DOHH2 (cell line): ENCODE measurements at regions not wholly inside any gene's neighbourhood (a gene's known extent, or its start where the extent isn't known, plus 50 kb on each side); places are given as distances from the start of the nearest gene placed in this dataset.

ENCODE experiments used
- H3F3A ChIP-seq: fragments of 200-600 bp; sonication (generic), shearing (Covaris generic); 2 replicates; pipeline ENCODE4 v1.6.0; 2016; ENCODE audit warnings: antibody characterized with exemption, mild to moderate bottlenecking; ENCODE audit not compliant: control insufficient read depth, insufficient read depth
- H3K27ac ChIP-seq: fragments of 200-600 bp; sonication (generic); 2 replicates; pipeline ENCODE4 v1.5.1; 2014; ENCODE audit warnings: low read depth, mild to moderate bottlenecking, low read length, moderate library complexity
- H3K27me3 ChIP-seq: fragments of 200-600 bp; sonication (generic); 2 replicates; pipeline ENCODE4 v1.6.1; 2014; ENCODE audit warnings: mild to moderate bottlenecking, low read length, mixed read lengths; ENCODE audit not compliant: control insufficient read depth
- H3K36me3 ChIP-seq: fragments of 200-600 bp; sonication (generic); 2 replicates; pipeline ENCODE4 v1.6.1; 2014; ENCODE audit warnings: mild to moderate bottlenecking, low read length, moderate library complexity, mixed read lengths; ENCODE audit not compliant: control insufficient read depth
- H3K4me1 ChIP-seq: fragments of 200-600 bp; sonication (generic); 2 replicates; pipeline ENCODE4 v1.6.1; 2014; ENCODE audit warnings: mild to moderate bottlenecking, low read length, mixed read lengths; ENCODE audit not compliant: control insufficient read depth
- H3K4me2 ChIP-seq: fragments of 200-600 bp; sonication (generic); 2 replicates; pipeline ENCODE4 v1.6.0; 2014; ENCODE audit warnings: mild to moderate bottlenecking, low read length, moderate library complexity
- H3K4me3 ChIP-seq: fragments of 200-600 bp; sonication (generic); 2 replicates; pipeline ENCODE4 v1.5.1; 2014; ENCODE audit warnings: mild to moderate bottlenecking, low read length, mixed read lengths
- H3K79me2 ChIP-seq: fragments of 200-600 bp; sonication (generic); 2 replicates; pipeline ENCODE4 v1.6.1; 2014; ENCODE audit warnings: mild to moderate bottlenecking, low read length, mixed read lengths; ENCODE audit not compliant: control insufficient read depth
- H3K9me2 ChIP-seq: fragments of 200-600 bp; sonication (generic); replicated peaks from 2 replicates; pipeline ENCODE4 v1.6.1; 2014; ENCODE audit warnings: mild to moderate bottlenecking, low read length, mixed read lengths; ENCODE audit not compliant: control insufficient read depth
- H3K9me3 ChIP-seq: fragments of 200-600 bp; sonication (generic); 2 replicates; pipeline ENCODE4 v1.6.1; 2014; ENCODE audit warnings: antibody characterized with exemption, low read length, mixed read lengths; ENCODE audit not compliant: control insufficient read depth, insufficient read depth
- H4K20me1 ChIP-seq: fragments of 200-600 bp; sonication (generic); 2 replicates; pipeline ENCODE4 v1.6.0; 2014; ENCODE audit warnings: low read depth, mild to moderate bottlenecking, antibody characterized with exemption, low read length, moderate library complexity; ENCODE audit not compliant: control insufficient read depth, insufficient read depth
- CTCF ChIP-seq: fragments of 200-600 bp; sonication (generic); IDR thresholded peaks from one replicate; pipeline ENCODE4 v1.5.1; 2014; ENCODE audit warnings: antibody characterized with exemption, mild to moderate bottlenecking, low read depth, low read length; ENCODE audit not compliant: poor library complexity, severe bottlenecking
- EZH2phosphoT487 ChIP-seq: fragments of 200-600 bp; sonication (generic); IDR thresholded peaks from 2 replicates; pipeline ENCODE4 v1.6.1; 2017; ENCODE audit warnings: borderline replicate concordance, mild to moderate bottlenecking, antibody characterized with exemption, low read length, moderate library complexity, mixed read lengths

DNA sequence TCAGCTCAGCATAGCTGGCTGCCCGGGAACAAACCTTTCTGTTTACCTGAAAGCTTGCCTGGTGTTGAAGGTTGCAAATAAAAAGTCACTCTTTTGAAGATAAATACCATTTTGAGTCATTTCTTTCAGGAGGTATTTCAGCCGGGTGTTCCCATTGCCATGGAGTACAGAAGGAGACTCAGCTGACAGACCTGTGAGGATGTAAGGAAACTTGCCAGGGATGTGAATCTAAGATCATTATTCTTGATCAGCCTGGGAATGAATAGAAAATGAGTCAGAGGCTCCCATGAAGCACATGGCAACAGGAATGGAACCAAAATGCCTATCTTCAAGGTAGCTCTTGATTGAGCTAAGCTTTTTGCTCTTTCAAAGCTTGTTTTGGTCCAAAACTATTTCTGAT lies 231.2 kb downstream of the CYRIA start:
- H3K4me3 ChIP-seq, result no peak overlapping the region
- H3K9me2 ChIP-seq, result no peaks in the 10 kb centered on the region
- H3K9me3 ChIP-seq, result no peaks in the 10 kb centered on the region
- H3K27me3 ChIP-seq, result peaks cover 13% of the 10 kb centered on the region; the same call in 1 of the 2 replicates
- H4K20me1 ChIP-seq, result no peaks in the 10 kb centered on the region
- no peaks in the 10 kb centered on the region for H3K79me2 ChIP-seq
- H3K4me2 ChIP-seq, result no peak overlapping the region
- H3K36me3 ChIP-seq, result no peaks in the 10 kb centered on the region
- TF ChIP-seq EZH2phosphoT487, result no peak
- TF ChIP-seq CTCF, result no peak
- no peaks in the 10 kb centered on the region for H3K4me1 ChIP-seq
- H3K27ac ChIP-seq, result no peak overlapping the region
- no peaks in the 10 kb centered on the region for H3F3A ChIP-seq

DNA sequence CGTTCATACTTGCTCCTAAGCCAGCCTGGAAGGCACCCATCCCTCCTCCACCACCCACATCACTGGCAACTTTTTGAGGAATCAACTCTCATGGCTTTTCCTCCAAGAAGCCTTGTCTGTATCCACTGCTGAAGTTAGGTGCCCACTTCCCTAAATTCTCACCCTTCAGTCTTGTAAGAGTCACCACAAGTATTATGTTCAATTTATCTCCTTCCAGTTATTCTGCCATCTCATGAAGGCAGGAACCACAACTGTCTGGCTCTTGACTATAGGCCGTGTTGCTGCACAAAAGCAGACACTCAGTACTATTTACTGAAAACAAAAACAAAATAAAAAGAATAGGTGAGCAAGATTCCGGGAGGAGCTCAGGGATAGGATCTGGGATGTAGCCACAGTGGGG lies 234.8 kb downstream of the CYRIA start:
- Histone ChIP-seq H3K4me1 (no peaks in the 10 kb centered on the region), H3K27me3 (peaks cover 13% of the 10 kb centered on the region; the same call in 1 of the 2 replicates), H3K79me2 (no peaks in the 10 kb centered on the region), H3K9me3 (no peaks in the 10 kb centered on the region), H3K36me3 (no peaks in the 10 kb centered on the region), H3F3A (no peaks in the 10 kb centered on the region), H4K20me1 (no peaks in the 10 kb centered on the region), H3K9me2 (no peaks in the 10 kb centered on the region), H3K4me3 (no peak overlapping the region), H3K4me2 (no peak overlapping the region), H3K27ac (no peak overlapping the region)
- TF ChIP-seq EZH2phosphoT487 (no peak), CTCF (no peak)

DNA sequence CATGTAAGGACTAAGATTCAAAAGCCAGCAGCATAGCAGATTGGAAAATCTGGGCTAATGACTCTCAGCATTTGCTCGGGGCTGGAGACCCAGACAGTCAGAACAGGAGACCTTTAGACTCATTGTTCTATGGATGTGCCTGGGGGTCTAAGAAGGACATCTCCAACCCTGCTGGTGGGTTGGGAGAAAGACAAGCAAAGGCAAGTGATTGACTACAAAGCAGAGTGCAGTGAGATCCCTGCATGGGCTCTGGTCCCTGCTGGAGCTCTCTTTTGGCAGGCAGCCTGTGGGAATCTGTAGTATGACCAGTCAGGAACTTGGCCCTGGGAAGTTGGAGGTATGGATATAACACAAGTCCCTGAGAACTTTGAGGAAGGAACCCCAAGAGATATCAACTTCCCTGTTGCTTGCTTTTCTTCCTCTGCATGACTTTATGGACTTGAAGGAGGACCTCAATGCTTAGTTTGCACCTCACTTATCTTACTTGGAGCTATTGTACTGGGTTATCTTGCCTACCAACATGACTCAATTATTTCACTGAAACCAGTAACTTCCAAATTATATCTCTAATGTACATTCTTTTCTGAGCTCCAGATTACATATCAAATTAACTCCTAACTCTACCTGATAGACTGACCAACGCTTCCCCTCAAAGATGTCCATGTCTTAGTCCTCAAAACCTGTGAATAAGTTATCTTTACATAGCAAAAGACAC lies 236.0 kb downstream of the CYRIA start:
- no peaks in the 10 kb centered on the region for H3K36me3 ChIP-seq
- no peaks in the 10 kb centered on the region for H3F3A ChIP-seq
- H3K4me3 ChIP-seq, result no peak overlapping the region
- H3K27ac ChIP-seq, result no peak overlapping the region
- H3K79me2 ChIP-seq, result no peaks in the 10 kb centered on the region
- H4K20me1 ChIP-seq, result no peaks in the 10 kb centered on the region
- no peak overlapping the region for H3K4me2 ChIP-seq
- no peaks in the 10 kb centered on the region for H3K4me1 ChIP-seq
- H3K9me3 ChIP-seq, result no peaks in the 10 kb centered on the region
- H3K9me2 ChIP-seq, result no peaks in the 10 kb centered on the region
- no peak for TF ChIP-seq CTCF
- no peak for TF ChIP-seq EZH2phosphoT487
- H3K27me3 ChIP-seq, result peaks cover 6% of the 10 kb centered on the region; the same call in 1 of the 2 replicates
